ENCODE measurements at regions not wholly inside any gene's neighbourhood (a gene's known extent, or its start where the extent isn't known, plus 50 kb on each side); places are given as distances from the start of the nearest gene placed in this dataset.
"Not testable (repeated sequence)": the region's sequence is repeated elsewhere in the genome, so short reads cannot be mapped to it uniquely, and the experiment has no call there.

- TF ChIP-seq, protein P1, sequence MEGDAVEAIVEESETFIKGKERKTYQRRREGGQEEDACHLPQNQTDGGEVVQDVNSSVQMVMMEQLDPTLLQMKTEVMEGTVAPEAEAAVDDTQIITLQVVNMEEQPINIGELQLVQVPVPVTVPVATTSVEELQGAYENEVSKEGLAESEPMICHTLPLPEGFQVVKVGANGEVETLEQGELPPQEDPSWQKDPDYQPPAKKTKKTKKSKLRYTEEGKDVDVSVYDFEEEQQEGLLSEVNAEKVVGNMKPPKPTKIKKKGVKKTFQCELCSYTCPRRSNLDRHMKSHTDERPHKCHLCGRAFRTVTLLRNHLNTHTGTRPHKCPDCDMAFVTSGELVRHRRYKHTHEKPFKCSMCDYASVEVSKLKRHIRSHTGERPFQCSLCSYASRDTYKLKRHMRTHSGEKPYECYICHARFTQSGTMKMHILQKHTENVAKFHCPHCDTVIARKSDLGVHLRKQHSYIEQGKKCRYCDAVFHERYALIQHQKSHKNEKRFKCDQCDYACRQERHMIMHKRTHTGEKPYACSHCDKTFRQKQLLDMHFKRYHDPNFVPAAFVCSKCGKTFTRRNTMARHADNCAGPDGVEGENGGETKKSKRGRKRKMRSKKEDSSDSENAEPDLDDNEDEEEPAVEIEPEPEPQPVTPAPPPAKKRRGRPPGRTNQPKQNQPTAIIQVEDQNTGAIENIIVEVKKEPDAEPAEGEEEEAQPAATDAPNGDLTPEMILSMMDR (conservative IDR thresholded peaks at IDR 0.05; ENCODE audit: low read depth, low read length) = not testable (repeated sequence)
- not testable (repeated sequence) for TF ChIP-seq EZH2 (IDR thresholded peaks at IDR 0.05; ENCODE audit: borderline replicate concordance, low read depth, low read length, poor library complexity, severe bottlenecking)
Measured at GRCh38 chr7:76904688-76905087, 127.5 kb downstream of the SPDYE17 start.
